ENCODE measurements at regions not wholly inside any gene's neighbourhood (a gene's known extent, or its start where the extent isn't known, plus 50 kb on each side); places are given as distances from the start of the nearest gene placed in this dataset.
"Not testable (repeated sequence)": the region's sequence is repeated elsewhere in the genome, so short reads cannot be mapped to it uniquely, and the experiment has no call there.

DNA sequence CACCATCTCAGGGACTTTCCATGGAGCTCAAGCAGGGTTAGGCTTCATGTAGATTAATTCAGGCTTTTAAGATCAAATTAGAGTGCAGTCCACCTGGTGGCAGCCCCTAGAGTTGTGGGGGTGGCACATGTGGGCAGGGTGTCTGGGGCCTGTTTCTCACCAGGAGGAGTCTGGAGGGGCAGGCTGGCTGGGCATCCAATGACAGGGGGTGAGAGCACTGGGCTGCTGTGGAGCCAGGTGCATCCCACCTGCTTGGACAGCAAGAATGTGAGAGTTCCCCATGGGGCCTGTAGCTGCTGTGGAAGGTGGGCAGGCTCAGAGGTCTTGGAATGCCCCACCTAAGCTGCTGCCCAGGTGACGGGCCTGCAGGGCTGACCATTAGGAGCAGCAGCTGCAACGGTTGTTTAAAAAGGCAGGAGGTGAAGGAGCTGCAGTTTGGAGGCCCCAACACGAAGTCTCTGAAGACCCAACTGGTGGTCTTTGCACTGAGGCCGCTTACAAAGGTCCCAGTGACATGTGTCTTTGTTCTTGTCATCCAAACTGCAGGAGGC is 686.3 kb upstream of the HS6ST1 start:
- no peak for DNase-seq

- peak; percentile 58 for DNase-seq
These were observed 687.6 kb upstream of the HS6ST1 start for GRCh38 chr2:129006135-129006886.

DNA sequence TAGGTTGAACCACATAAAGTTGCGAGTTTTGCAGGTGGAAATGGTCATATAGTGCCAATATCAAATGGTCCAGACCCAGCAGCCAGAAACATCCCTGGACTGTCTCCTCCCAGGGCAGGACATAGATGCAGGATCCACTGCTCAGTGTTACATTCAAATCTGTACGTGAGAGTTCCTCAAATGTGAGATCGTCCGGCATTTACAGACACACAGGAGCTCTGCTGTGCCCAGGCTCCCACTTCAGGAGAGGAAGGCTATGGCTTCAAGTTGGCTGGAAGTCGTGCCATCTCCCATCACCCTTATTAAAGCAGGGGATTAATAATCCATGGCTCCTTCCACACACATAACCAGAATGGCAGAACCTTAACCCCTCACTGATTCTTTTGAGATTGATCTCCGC is 688.2 kb upstream of the HS6ST1 start:
- no peak for DNase-seq

DNA sequence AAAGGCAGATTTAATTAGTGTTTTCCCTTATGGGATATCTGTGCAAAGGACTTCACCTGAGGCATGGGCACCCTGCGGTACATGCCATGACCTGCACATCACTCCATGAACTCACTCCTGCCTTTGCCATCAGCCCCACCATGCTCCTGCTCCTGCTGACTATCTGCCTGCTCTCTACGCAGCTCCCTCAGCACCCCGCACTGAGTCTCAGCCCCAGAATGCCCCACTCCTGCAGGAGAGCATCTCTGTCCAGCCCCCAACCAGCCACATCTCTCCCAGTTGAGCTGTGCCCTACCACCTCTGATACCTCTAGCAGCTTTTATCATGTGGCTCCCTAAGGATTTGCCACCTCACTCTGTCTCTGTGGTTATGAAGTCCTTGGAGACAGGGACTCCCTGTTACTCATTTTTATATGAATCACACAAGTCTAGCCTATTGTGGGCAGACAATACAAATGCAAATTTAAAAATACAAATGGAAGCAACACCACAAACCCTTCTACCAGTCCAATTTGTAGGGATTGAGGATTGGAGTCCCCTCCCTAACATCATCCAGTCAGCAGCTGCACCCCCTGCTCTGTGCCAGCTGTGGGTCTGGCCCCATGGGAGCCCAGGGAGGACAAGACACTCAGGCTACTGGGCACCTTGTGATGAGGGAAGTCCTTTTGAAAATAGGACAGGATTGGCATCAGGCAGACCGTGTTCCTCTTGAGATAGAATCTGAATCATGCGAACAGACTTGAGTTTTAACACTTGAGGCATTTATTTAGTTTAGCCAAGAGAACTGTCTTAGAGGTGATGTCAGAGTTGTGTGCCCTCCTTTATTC is 689.6 kb upstream of the HS6ST1 start:
- DNase-seq, result peak; percentile 10

- no peak for DNase-seq
These were observed 690.4 kb upstream of the HS6ST1 start for GRCh38 chr2:129008881-129009554.

- DNase-seq, result no peak
These were observed 691.0 kb upstream of the HS6ST1 start for GRCh38 chr2:129009555-129010146.

- DNase-seq, result no peak
These were observed 691.6 kb upstream of the HS6ST1 start for GRCh38 chr2:129010262-129010661.

DNA sequence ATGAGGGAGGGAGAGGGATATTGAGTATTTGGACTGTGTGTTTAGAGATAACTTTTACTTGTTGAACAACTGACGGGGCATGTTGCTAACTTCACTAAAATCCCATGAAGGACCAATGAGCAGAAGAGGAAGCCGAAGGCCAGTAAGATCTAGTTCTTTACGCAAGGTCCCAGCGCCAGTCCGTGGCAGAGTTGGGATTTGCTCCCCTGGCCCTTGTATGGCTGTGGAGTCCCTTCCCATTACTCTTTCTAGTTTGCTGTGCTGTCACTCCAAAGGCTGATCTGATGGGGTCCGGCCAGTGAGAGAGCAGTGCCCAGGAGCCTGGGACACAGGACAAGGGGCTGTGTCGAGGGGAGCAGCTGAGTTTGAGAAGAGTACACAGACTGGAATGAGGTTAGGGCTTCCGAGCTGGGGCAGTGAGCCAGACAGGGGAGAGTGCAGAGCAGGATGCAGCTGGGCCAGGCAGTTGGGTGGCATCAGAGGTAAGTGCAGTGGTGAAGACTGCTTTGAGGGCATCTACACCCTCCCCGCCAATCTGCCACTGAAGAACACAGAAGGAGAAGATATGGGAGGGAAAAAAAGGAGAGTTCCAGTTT is 692.9 kb upstream of the HS6ST1 start:
- no peak for DNase-seq

- DNase-seq, result no peak
These were observed 695.8 kb upstream of the HS6ST1 start for GRCh38 chr2:129014432-129014831.

DNA sequence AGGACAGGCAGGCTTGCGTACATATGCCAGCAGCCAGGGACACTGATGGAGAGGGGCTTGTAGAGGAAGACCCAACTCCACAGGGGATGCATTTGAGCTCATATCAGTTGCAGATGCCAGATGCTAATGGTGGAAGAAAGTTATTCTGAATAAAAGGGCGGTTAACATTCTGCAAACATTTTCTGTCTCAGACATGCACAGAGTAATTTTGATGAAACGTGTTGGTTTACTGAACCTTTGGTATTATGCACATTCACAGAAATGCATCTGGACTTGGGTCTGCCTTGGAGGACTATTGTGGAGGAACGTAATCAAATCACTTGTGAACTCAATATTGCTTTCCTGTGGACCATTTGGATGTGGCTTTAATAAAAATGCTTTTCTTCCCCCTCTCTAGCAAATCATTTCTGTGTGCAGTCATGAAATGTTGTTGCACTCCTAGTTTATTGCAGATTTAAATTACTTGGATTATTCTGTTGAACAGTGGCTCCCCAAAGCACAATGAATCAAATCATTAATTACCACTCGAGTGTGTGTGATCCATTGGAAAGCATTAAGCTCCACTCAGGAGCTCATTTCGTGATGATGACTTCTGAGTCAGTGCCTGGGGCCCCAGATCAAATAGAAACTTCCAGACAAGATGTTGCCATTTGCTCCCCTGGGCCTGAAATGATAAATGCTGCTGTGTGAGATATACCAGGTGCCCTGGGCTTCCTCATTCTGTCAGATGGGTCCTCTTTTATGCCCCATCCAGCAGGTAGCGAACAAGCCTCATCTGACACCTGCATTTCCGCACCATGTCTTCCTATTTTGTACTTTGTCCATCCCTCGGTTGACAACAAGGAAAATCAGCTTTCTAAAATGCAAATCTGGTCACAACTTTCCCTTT is 697.0 kb upstream of the HS6ST1 start:
- DNase-seq, result no peak

- no peak for DNase-seq
These were observed 698.3 kb upstream of the HS6ST1 start for GRCh38 chr2:129016972-129017371.

DNA sequence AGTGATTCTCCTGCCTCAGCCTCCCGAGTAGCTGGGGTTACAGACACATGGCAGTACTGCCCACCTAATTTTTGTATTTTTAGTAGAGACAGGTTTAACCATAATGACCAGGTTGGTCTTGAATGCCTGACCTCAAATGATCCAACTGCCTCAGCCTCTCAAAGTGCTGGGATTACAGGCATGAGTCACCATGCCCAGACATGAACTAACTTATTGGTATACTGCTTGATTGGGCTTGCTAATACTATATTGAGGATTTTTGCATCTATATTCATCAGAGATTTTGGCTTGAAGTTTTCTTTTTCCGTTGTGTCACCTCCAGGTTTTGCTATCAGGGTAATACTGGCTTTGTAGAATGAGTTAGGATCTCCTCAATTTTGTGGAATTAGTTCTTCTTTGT is 706.1 kb upstream of the HS6ST1 start:
- DNase-seq, result no peak

- DNase-seq, result no peak
These were observed 717.3 kb upstream of the HS6ST1 start for GRCh38 chr2:129035992-129036391.

DNA sequence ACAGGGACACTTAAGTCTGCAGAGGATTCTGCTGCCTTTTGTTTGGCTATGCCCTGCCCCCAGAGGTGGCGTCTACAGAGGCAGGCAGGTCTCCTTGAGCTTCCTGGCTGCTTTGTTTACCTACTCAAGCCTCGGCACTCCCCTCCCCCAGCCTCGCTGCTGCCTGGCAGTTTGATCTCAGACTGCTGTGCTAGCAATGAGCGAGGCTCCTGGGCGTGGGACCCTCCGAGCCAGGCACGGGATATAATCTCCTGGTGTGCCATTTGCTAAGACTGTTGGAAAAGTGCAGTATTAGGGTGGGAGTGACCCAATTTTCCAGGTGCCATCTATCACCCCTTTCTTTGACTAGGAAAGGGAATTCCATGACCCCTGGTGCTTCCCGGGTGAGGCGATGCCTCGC is 725.0 kb upstream of the HS6ST1 start:
- DNase-seq, result not testable (repeated sequence)

DNA sequence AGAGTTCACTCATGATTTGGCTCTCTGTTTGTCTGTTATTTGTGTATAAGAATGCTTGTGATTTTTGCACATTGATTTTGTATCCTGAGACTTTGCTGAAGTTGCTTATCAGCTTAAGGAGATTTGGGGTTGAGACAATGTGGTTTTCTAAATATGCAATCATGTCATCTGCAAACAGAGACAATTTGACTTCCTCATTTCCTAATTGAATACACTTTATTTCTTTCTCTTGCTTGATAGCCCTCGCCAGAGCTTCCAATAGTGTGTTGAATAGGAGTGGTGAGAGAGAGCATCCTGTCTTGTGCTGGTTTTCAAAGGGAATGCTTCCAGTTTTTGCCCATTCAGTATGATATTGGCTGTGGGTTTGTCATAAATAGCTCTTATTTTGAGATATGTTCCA is 727.8 kb upstream of the HS6ST1 start:
- DNase-seq, result not testable (repeated sequence)

GRCh38 chr2:129050101-129050500 is 731.4 kb upstream of the HS6ST1 start:
- no peak for DNase-seq

- no peak for DNase-seq
These were observed 736.6 kb upstream of the HS6ST1 start for GRCh38 chr2:129055242-129055641.

DNA sequence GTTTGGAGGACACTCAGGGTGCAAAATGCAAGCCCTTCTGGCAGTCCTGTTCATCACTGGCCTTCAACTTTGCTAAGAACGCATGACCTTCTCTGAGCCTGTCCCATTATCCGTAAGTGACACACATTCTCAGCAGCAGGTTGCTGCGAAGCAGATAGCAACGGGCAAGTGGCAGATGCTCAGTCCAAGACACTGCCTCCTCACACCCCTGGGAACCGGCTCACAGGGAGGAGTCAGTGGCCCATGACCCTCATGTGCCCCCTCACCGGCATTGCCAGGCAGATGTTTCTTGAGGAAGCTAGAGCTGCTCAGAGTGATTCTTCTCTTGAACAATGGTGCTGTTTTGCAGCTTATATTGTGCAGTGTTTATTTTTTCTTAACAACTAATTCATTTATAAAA is 737.2 kb upstream of the HS6ST1 start:
- DNase-seq, result no peak

DNA sequence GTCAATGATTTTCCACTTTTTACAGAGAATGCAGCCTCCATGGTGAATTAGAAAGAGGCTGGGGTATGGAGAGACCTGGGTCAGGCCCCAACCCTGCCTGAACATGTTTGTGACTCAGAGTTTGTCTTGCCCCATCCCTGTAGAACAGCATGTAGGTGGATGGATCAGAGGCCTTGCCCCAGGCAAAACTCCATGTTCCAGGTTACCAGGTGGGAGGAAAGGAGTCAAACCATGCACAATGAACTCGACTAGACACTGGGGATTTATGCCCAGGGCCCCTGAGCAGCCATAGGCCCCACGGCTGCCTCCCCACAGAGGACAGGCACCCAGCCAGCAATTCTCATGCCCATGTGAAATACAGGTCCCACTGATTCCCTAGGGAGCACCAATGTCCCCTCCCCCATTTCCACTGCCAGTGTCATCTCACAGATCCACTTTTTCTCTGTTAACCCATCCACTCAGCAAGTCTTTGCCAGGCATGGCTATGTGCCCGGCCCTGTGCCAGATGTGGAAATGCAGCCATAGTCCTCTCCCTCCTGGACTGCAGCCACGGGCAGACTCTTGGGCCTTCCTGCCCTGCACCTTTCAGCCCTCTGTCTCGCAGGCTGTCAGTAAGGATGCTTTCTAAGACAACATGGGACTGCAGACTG is 737.8 kb upstream of the HS6ST1 start:
- DNase-seq, result peak; percentile 86

DNA sequence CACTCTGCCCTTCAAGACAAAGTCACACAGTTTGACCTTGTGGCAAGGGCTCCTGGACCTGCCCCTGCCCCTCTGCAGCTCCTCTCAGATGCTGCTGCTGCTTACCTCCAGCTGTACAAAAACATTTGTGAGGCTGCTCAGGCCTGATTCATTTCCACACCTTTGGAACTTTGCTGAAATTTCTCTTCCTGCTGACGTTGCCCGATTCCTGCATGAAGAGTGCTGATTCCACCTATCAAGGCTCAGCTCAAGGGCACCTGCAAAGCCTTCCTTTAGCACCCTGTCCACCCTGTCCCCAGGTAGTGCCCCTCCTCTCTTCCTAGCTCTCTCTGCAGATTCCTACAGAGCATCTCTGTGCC is 738.3 kb upstream of the HS6ST1 start:
- DNase-seq, result no peak

DNA sequence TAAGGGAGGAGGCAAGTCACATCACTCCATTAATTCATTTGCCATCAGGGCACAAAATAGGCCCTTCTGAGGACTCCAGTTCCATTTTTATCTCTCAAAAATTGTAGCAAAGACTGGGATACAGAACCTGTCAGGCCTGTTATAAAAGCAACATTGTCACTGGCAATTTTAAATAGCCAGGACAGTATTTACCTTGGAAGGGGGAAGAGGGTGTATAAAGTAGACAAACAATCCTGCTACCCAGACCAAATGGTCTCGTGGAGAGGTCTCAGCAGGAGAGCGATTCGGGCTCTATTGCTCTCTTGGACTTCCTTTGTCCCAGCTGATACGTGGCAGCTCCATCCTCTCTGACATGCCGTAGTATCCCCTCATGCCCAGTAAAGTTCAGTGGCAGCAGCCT is 740.3 kb upstream of the HS6ST1 start:
- peak; percentile 84 for DNase-seq

Measured in NCI-H345 (cell line).